Fibroblast of skin of abdomen (primary cell): ENCODE measurements at regions not wholly inside any gene's neighbourhood (a gene's known extent, or its start where the extent isn't known, plus 50 kb on each side); places are given as distances from the start of the nearest gene placed in this dataset.

ENCODE experiments used
- DNase-seq: peaks from one replicate; pipeline ENCODE4 v3.0.0-alpha.2; 2013

GRCh38 chr15:48052946-48053345, 67.8 kb upstream of the SLC24A5 start:
- no peak for DNase-seq

GRCh38 chr15:48058371-48058770, 62.4 kb upstream of the SLC24A5 start:
- no peak for DNase-seq

GRCh38 chr15:48059791-48060190, 61.0 kb upstream of the SLC24A5 start:
- DNase-seq: no peak

GRCh38 chr15:48060396-48060795, 60.4 kb upstream of the SLC24A5 start:
- no peak for DNase-seq

- no peak for DNase-seq
Observed at GRCh38 chr15:48061605-48062004, 59.2 kb upstream of the SLC24A5 start.

- peak; percentile 43 for DNase-seq
Observed at GRCh38 chr15:48062148-48062872, 58.5 kb upstream of the SLC24A5 start.

- DNase-seq: no peak
Observed at GRCh38 chr15:48063411-48063985, 57.3 kb upstream of the SLC24A5 start.

GRCh38 chr15:48064421-48064820, 56.4 kb upstream of the SLC24A5 start:
- DNase-seq: no peak

- DNase-seq: no peak
Observed at GRCh38 chr15:48066456-48066855, 54.3 kb upstream of the SLC24A5 start.
